GM18858 (cell line): ENCODE measurements at regions not wholly inside any gene's neighbourhood (a gene's known extent, or its start where the extent isn't known, plus 50 kb on each side); places are given as distances from the start of the nearest gene placed in this dataset.

Experiments
- ATAC-seq: cut with Tn5 transposase; IDR thresholded peaks from one replicate; pipeline ENCODE4 v1.9.1; 2021; ENCODE audit not compliant: unreplicated experiment

DNA sequence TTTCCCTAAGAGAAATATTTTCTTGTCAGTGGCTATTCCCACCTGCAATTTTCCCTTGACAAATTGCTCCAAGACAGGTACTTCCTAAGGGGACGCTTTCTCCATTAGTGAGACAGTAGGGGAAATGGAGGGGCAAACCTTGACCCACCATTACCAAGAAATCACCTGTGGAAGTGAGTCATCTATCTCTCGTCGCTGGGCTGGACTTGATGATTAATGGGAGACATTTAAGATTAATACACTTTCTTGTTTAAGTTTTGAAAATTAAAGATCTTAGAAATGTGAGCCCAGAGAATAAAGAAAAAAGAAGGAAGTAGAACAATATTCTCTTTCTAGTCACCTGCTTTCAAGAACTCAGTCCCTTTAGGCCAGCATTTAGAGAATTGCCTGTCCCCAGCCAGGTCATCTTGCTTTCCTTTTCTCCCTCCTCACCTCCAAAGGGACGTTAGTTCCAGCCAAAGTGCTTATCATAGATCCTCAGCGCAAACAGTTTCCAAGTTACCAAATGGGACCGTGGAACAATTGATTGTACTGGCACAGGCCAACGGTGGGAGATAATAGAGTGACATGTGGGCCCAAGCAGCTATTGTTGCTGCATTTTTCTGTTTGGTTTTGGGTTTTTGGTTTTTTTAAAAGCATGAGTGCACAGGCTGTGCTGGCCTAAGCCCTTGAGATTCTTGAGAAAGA is 284.4 kb downstream of the ENC1 start:
- ATAC-seq: no peak

DNA sequence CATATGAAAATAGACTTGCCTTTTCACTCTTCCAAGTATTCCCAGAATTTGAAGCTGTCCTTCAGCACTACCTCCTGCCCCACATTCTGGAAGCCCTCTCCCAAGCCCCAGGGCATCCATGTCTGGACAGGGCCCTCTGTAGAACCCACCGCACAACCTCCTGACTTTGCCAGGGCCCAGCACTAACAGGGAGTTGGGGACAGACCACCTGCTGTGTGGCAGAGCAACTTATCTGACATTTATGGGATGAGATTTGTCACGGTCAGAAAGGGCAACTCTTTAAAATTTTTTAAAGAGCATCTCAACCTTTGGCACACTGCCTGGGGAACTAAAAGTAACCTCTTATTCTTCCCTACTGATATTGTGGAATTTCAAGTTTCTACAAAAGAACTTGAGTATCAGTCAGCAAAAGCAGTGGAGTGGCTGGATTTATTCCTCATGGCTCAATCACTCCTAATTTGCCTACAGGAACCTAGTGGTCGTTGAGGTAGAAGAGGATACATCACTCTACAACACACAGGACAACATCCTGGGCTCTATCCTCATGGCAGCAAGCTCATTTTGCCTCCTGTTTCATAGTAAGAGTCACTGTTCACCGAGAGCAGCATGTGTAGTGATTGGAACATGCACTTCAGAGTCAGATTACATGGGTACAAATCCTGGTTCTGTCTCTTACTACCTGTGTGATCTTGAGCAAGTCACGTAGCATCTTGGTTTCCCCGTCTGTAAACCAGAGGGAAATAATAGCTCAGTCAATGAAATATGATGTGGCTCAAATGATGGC is 285.3 kb downstream of the ENC1 start:
- ATAC-seq: no peak

DNA sequence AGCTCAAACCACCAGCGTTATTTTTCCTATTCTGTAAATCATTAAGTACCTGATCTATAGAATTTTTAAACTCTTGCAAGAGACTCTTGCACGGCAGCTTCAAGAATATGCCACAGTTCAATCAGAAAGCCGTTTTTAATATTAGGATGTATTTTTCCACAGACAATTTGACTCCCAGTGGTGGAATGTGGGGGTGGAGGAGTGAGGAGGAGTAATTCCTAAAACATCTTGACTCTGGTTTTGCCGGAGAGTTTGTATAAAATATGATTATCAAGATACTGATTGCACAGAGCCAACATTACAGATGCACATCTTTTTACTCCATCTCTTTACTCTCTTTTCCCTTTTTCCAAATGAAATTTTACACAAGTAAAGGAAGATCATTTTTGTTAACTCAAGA is 288.3 kb downstream of the ENC1 start:
- no peak for ATAC-seq

DNA sequence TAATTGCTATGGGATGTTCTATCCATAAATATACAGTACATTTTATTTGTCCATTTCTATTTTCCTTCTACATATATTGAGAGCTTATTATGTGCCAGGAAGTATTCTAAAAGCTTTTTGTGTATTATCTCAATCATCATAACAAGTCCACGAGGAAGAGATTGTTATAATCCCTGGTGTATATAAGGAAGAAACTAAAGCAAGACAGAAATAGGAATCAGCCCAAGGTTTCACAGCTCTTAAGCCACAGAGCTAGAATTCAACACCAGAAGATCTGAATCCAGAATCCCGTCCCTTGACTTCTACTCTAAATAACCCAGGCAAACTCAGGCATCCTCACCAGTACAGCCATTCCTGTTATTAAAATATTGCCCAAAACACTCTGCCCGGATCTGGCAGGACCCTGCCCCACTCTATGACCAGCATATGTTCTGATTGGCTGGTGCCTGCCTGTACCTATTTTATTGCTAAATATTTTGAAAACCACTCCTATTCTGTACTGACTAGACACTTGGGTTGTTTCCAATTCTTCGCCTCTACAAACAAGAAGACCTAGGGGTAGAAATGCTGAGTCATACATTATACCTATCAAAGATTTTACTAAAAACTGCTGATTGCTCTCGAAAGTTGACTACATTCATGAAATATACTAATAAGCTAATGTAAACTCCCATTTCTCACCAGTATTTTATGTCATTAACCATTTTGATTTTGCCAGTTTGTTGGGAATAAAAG is 297.4 kb downstream of the ENC1 start:
- ATAC-seq: no peak

DNA sequence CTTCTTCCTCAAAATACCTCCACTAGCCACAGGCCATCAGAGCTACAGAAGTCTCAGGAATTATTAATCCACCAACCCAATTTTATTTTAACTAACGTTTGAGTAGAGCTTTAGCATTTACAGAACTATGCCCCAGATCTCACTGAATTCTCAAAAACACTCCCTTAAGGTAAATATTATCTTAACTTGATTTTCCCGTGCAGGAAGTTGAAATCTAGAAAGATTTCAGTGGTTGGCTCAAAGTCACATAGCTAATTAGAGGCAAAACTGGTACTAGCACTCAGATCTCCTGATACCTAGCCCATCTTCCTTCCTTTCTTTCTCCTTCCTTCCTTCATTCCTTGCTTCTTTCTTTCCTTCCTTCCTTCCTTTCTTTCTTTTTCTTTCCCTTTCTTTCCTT is 298.3 kb downstream of the ENC1 start:
- ATAC-seq: no peak

DNA sequence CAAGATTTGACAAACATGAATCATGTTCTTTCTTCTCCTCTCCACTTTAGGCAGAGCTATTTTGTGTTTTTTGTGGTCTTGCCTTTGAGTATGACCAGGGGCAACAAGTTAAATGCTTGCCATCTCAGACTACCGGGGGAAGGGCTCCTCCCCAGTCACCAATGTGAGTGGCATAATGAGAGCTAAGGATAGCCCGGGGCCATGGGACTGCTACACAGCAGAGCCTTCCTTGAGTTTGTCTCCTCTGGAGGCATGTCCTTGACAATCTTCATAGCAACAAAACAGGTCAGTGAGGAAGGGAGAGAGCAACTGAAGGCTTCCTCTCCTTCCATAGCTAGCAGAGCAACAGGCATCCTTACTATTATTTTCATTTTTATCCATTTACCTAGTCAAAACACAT is 299.3 kb downstream of the ENC1 start:
- no peak for ATAC-seq

DNA sequence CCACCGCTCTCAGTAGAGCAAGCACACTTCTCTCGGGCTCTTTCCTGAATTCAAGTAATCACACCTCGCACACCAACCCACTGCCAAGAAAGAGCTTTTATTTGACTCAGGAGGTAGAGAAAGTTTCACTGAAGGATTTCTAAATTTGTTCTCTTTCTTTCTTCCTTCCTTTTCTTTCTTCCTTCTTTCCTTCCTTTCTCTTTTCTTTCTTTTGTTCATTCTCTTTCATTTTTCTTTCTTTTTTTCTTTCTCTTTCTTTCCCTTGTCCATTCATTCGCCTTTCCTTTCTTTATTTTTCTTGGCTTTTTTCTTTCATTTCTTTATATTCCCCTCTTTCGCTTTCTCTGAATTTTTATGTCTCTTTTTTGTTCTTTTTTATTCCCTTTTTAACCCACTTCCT is 300.1 kb downstream of the ENC1 start:
- ATAC-seq: no peak

DNA sequence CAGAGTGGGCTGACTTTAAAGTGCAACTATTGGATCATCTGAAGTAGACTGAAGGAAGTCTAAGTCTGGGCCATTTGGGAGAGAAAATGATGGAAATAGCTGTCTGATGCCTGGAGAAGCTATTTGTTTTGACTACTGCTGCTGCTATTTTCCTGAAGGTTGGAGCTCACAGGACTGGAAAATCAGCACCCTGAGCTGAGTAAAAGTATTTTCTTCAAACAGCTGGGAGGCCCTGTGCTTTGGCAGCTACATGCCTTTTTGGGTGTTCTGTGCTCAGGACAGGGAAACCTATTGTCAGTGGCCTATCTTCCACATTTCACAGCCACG is 302.6 kb downstream of the ENC1 start:
- no peak for ATAC-seq

DNA sequence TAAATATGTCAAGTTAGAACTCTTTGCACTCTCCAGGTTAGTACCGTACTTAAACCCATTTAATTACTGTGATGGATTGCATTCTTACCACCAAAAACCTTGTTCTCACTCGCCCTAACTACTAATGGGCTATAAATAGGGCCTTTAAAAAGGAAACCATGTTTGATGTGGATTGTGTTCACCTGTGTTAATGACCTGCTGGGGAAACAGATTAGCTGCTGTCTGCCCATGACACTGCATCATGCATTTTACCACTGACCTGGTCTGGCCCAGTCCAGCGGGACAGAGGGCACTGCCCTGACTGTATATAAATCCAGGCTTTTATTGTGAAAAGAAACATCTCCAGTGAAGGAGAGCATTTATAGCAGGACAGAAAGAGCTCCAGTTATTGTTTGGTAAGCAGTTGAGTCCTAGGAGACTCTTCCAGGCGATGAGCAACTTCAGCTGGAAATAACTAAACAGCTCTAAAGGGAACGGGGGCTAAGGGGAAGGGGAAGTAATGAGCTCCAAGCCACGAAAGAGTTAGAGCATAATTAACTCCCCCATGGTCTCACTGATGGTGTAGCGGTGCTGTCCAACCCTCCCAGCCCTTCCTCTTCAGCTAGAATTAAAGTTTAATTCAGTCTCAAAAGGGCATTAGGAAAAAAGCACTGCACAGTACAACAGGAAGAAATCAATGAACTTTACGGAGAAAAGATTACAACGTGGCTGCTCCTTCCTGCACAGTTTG is 303.1 kb downstream of the ENC1 start:
- no peak for ATAC-seq

DNA sequence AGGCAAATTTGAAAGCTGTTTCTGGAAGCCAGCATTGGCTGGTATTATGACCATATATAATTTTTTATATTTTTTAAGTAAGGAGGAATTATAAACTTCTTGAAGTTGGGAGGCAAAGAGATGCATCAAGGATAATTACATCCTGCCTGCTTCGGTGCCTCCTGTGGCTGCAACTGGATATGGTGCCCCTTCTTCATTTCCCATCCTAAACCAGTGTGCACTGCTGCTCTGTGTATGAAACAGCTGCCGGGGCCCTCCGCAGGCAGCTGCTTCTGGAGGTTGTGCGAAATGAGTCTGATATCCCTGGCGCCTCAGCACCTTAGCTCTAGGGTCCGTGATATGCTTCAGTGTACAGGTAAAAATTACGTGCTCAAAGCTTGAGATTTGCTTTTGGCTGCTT is 304.2 kb downstream of the ENC1 start:
- ATAC-seq: no peak

DNA sequence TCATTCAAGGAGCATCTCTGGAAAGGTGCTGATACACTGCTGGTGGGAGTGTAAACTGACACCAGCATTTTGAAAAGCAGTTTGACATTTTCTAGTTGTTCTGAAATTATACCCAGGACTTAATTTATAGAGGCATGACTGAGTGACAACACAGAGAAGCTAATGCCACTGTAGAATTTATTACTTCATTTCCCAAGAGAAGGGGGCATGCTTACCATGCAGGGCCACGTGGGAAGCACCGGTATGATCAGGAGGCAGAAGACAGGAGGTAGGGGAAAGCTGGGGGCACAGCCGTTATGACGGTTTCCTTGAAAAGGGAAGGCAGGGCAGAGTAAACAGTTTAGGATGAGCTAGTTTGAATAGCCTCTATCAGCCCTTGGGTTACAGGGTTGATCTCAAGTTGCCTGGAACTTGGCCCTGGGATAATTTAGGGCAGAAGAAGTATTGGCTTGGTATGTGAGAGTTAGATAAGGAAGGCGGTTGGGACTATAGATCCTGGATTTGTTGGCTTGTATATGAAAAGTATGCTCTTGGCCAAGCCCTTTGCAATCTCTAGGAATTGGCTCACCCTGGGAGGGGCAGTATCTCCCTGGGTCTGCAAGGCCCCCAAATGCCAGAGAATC is 305.7 kb downstream of the ENC1 start:
- no peak for ATAC-seq

DNA sequence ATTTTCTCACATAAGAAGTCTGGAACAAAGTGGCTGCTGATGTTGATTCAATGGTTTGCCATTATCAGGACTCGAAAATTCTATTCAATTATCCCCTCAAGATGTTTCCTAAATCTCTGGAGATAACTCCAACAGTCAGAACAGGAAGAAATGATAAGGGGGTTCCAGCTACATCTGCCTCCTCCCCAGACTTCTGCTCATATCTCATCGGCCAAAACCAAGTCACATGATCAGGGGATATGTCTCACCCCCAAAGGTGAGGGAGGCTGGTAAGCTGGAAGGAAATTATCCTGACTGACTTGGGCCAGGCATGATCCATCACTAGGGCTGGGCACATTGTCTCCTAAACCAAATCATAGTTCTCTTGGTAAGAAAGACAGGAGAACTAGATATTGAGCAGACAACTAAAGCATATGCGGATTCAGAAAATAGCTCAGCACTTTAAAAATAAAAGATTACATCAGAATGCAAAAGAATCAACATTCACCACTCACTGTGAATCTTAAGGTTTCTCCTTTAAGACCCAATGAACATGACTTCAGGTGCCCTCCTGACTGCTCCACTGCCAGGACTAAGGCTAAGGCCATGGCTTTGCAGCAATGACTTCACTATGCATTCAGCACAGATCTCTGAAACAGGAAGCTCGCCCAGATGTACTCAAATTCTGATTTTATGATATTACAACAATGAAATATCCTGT is 306.3 kb downstream of the ENC1 start:
- ATAC-seq: no peak

DNA sequence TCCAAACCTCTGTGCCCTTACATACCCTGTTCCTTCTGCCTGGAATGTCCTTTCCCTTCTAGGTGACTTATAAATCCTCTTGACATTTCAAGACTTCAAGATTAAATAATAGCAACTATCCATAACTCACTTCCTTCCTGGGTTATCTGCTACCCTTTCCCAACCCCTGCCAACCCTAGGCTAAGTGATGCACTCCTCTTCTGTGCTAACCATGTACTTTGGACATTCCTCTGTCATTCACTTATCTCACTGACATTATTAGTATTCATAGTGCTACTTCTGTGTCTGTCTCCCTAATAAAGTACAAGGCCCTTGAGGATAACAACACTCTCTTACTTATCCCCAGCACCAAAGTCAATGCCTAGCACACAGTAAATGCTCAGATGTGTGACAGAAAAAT is 307.1 kb downstream of the ENC1 start:
- no peak for ATAC-seq

DNA sequence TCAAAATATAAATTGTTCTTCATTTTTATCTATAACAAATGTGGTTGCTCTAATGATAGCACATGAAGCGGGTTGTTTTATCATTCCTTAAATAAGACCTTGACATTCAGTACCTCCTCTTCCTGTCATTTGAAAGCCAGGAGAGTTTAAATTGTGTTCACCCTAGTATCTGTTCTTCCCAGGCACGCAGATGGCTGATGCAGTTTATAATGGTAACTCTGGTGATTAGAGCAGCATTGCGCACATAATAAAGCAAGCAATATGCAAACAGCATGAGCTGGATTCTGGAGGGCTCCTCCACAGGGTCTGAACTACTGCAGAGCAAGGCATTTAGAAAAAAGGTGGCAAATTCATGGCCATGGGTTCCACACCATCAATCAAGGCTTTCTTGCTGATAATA is 307.8 kb downstream of the ENC1 start:
- no peak for ATAC-seq

DNA sequence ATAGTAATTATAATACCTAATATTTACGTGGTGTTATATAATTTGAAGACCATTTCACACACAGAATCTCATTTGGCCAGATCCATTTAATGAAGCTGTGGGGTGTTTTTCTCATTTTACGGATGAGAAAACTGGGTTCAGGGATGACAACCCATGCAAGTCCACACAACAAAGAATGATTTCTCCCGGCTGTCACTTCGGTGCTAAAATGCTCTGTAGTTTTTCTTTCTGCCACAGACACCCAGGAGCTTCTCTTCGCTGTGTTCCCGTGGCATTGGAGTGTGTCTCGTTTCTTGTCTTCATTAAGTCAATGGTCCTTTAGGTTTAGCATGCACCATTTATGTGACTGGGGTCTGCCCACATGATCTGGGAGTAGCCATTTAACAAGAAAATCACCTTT is 308.5 kb downstream of the ENC1 start:
- ATAC-seq: no peak

DNA sequence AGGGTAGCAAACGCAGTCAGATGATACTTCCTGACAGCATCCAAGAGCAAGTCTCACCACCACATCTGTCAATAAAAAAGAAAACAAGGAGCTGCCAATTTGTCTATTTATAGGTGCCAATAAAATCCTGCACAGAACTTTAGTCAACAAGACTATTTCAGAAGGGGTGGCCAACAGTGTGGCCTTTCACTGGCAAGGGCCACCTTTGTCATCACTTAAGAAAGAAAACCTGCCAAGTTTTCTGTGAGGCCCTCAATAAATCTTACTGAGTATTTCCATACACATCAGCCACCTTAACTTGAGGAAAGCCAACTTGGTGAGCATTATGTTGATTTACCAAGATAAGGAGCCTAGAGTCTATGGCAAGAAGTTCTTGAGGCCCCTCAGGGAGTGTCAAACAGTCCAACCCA is 312.3 kb downstream of the ENC1 start:
- ATAC-seq: no peak

DNA sequence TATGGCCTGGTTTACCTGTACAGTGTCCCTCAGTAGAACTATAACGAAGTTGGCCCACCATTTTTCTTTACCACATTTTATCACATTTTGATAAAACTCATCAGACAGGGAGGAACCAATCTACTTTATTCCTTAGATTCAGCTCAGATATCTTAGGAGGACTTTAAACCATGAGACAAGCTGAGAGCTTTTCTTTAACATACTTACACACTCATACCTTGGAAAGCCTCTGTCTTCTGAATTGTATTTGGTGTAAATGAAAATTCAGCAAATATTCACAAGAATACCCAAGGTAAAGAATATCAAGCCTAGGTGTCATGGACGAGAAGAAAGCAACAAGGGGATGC is 313.2 kb downstream of the ENC1 start:
- ATAC-seq: no peak

DNA sequence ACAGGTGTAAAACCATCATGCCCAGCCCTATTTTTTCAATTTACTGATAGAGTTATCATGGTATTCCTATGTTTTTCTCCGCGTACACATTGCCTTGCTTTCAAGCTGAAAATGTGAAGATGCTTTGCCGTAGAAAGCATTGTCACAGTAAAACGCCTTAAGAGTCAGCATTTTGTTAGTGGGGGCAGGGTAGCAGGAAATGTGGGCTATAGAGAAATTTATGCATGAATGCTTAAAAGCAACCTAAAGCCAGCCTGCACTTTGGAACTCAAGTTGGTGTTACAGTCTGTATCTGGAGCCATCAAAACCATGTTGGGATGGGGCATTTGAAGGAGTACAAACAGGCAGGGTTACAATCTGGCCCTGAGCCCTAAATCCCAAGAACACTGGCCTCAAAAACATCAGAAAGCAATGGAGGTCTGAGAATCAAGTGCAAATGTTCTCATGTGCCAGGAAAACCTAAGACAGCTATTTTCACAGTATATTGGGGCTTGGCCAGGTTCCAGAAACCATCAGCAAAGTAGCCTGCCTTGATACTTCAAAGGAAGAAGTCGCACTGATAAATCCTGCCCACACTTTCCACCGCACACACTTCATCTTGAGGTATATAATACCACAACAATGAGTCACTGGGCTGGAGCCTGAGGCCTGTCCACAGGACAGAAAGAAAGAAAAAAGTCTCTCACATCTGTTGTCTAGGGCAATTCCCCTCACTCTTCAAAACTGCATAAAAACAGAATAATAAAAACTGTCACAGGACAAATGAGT is 313.8 kb downstream of the ENC1 start:
- peak; percentile 91 for ATAC-seq

DNA sequence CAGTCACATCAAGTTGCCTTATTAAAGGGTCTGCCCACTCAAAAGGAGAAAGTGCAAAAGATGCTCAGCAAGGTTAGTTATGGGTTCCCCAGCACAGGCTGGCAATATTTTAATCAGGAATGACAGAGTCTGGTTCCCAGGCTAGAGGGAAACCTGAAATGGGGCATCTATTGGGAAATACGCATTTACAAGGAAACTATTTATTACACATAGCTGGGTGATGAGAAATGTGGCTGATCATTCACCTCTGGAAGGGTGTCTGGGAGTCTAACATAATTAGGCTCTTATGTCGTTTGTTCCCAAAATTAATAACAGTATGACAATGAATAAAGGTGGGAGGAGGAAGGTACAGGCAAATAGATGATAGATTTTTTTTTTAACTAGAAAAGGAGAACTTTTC is 314.7 kb downstream of the ENC1 start:
- ATAC-seq: no peak

DNA sequence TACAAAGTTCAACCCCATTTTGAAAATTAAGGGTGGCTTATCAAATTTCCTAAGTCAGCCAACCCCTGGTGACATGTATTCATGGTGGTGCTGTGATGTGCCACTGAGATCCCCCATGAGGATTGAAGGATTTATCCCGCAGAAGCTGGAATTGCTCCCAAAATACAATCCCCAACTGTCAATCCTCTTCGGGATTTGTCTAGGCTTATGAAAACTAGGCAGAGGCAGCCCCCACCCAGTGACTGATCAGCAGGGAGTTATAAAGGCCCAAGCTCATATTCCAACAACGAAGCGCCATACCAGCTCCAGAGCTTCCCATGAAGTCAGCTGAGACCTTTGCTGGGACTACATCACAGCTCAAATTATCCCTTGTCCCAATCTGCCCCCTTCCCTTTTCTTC is 316.0 kb downstream of the ENC1 start:
- ATAC-seq: no peak
